Activated T-cell treated with anti-CD3 and anti-CD28 coated beads, Interleukin-2, amount 50 U/mL, for 4 hours (primary cell): ENCODE measurements at regions not wholly inside any gene's neighbourhood (a gene's known extent, or its start where the extent isn't known, plus 50 kb on each side); places are given as distances from the start of the nearest gene placed in this dataset.
A peak's percentile ranks its signal among the peaks of the same experiment; 100 is the strongest.

Experiments
- ATAC-seq, 2 donors: fragments of 200-7000 bp; cut with Tn5 transposase; one replicate each; pipeline ENCODE4 v1.10.0; 2021
- DNase-seq: peaks from one replicate; pipeline ENCODE4 v3.0.0-alpha.2; 2020
- H3K27me3 Mint-ChIP-seq: one replicate; pipeline ENCODE4 v1.8.0; 2021; ENCODE audit warnings: low read depth, mixed read lengths
- H3K36me3 Mint-ChIP-seq: one replicate; pipeline ENCODE4 v1.8.0; 2022; ENCODE audit warnings: mixed read lengths; ENCODE audit not compliant: insufficient read depth
- H3K4me1 Mint-ChIP-seq: one replicate; pipeline ENCODE4 v1.8.0; 2021; ENCODE audit warnings: low read depth, mixed read lengths
- H3K4me3 Mint-ChIP-seq: one replicate; pipeline ENCODE4 v1.8.0; 2021; ENCODE audit warnings: mild to moderate bottlenecking, moderate library complexity, mixed read lengths
- H3K9me3 Mint-ChIP-seq: one replicate; pipeline ENCODE4 v1.8.0; 2021; ENCODE audit warnings: mixed read lengths

DNA sequence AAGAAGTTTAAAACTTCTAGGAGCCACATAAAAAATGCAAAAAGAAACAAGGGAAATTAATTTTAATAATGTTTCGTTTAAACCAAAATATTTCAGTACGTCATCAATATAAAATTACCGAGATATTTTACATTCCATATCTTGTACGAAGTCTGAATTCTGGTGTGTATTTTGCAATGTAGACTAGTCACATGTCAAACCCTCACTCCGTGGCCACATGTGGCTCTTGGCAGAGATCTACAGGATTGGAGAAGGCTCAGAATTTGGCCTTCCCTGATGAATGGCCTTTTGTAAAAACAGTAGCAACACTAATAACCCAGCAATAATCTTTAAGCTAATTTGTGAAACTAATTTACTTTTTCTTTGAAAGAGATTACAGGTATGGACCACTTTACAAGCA is 217.1 kb downstream of the PRL start:
- H3K4me3 Mint-ChIP-seq = no peak overlapping the region
- no peaks in the 10 kb centered on the region for H3K4me1 Mint-ChIP-seq
- no peaks in the 10 kb centered on the region for H3K9me3 Mint-ChIP-seq
- DNase-seq = no peak
- no peaks in the 10 kb centered on the region for H3K27me3 Mint-ChIP-seq
- ATAC-seq = no peak
- H3K36me3 Mint-ChIP-seq = no peaks in the 10 kb centered on the region

DNA sequence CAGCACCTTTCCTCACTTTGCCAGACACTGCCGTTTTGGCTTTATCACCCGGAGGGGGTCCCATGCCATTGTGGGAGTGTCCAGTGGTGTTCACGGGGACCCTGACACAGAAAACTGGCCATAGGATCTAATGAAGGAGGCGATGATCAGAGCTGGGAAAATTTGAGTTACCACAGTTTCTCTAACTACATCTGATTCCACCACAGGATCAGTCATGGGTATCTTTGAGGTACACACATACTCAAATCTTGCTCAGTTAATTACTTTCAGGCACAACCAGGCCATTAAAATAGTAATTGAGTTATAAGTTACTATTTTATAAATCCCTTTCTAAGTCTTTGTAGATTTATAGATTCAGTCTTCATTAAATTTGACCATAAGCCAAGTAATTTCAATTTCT is 215.1 kb downstream of the PRL start:
- H3K4me1 Mint-ChIP-seq = no peaks in the 10 kb centered on the region
- H3K9me3 Mint-ChIP-seq = peaks cover 7% of the 10 kb centered on the region
- DNase-seq (no peak), ATAC-seq (no peak)
- H3K36me3 Mint-ChIP-seq = no peaks in the 10 kb centered on the region
- no peak overlapping the region for H3K4me3 Mint-ChIP-seq
- no peaks in the 10 kb centered on the region for H3K27me3 Mint-ChIP-seq

DNA sequence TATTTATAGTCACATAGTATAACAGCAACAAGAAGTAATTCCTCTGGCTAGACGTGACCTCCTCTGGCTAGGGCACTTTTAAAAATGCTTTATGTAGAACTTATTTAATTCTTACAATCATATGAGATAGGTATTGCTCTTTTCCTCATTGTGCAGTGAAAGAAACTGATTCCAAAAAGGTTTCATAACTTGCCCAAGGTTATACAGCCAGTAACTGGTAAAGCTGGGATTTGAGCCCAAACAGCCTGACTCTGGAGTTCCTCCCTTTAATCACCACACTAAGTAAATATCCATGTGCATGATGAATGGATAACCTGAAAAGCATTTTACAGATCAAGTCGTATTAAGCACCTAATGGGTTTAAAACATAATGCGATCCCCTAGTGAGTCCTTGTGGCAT is 214.6 kb downstream of the PRL start:
- Mint-ChIP-seq H3K36me3 (no peaks in the 10 kb centered on the region), H3K4me1 (no peaks in the 10 kb centered on the region), H3K4me3 (no peak overlapping the region), H3K27me3 (no peaks in the 10 kb centered on the region), H3K9me3 (peaks cover 7% of the 10 kb centered on the region)
- no peak for ATAC-seq
- no peak for DNase-seq

DNA sequence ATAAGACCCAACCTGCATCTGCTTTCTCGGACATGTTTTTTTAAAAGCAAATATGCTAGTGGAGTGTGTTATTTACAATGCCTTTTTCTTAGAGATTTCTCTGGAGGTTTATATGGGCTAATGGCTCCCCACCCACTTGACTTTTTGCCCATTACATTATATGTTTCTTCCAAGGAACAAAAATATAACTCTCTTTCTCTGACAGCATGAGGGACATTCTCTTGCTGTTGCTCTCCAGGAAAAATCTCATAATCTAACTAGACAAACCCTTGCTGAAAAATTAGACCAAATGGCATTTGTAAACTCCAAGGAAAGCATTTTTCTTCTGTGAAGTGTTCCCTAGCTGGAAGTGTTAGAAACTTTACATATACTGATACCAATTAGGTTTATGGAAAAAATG is 213.7 kb downstream of the PRL start:
- H3K4me3 Mint-ChIP-seq = no peak overlapping the region
- no peak for DNase-seq
- no peaks in the 10 kb centered on the region for H3K36me3 Mint-ChIP-seq
- peaks cover 7% of the 10 kb centered on the region for H3K9me3 Mint-ChIP-seq
- H3K4me1 Mint-ChIP-seq = no peaks in the 10 kb centered on the region
- ATAC-seq = no peak
- H3K27me3 Mint-ChIP-seq = no peaks in the 10 kb centered on the region

DNA sequence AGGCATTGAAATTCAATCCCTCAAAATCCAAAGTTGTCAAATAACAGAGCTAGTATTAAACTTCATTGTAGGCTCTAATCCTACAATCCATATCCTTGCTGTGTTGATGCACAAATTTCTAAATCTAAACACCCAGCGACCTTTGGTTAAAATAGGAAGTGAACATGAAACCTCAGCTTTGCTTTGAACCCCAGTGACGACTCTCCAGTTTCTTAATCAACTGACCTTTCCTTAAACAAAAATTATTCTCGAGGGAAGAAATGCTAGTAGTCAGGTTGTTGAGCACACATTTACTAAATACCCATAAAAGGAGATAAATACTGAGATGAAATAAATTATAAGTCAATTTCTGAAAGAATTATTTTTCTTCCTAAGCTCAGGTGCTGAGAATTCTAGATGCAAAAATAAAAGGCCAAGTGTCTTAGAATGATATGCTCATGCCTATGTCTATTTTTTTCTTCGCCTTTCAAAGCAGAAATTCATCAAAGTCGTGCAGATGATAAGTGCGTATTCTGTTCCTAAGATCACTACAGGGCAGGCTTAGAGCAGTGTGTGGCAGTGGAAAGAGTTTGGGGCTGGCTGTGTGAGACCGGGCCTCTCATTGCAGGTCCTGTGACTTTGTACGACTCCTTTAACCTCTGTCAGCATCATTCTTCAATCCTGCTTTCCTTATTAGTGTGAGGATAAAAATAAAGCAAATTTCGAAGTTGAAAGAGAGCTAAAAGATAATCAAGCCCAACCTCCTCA is 208.7 kb downstream of the PRL start:
- Mint-ChIP-seq H3K36me3 (no peaks in the 10 kb centered on the region), H3K9me3 (peaks cover 7% of the 10 kb centered on the region), H3K4me3 (no peak overlapping the region), H3K27me3 (no peaks in the 10 kb centered on the region), H3K4me1 (no peaks in the 10 kb centered on the region)
- ATAC-seq = no peak
- DNase-seq = no peak

DNA sequence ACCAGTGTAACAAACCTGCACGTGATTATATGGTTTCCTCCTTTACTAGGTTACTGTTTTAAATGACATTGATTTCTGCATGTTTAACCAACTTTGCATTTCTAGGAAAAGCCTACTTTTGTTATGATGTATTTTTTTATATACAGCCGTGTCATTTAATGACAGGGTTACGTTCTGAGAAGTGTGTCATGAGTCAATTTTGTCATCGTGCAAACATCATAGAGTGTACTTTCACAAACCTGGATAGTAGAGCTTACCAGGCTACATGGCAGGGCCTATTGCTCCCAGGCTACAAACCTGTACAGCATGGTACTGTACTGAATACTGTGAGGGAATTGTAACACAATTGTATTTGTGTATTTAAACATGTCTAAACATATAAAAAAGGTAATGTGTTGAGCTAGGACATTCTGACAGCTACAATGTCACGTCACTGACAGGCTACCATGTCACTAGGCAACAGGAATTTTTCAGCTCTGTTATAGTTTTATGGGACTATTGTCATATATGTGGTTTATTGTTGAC is 205.3 kb downstream of the PRL start:
- Mint-ChIP-seq H3K36me3 (no peaks in the 10 kb centered on the region), H3K27me3 (no peaks in the 10 kb centered on the region), H3K9me3 (no peaks in the 10 kb centered on the region), H3K4me3 (no peak overlapping the region), H3K4me1 (no peaks in the 10 kb centered on the region)
- peak; percentile 23 to 69 for ATAC-seq
- DNase-seq = no peak

DNA sequence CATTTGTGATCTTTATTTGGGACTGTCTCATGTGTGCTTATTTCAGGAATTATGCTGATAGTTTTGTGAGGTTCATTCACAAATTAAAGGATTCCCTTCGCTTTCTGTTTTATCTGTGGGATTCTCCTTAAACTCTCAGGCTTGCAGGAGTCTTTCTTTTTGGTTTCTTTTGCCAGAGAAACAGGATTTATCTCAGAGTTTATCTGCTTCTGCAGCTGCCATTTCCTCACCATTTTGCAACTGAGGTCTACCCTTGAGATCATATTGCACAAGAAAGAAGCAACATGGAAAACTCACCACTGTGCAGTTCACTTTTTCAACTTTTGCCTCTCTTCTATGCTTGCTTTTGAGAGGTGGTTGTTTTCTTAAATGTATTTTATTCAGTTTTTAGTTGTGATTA is 201.0 kb downstream of the PRL start:
- no peaks in the 10 kb centered on the region for H3K27me3 Mint-ChIP-seq
- no peaks in the 10 kb centered on the region for H3K36me3 Mint-ChIP-seq
- no peak for DNase-seq
- H3K4me1 Mint-ChIP-seq = no peaks in the 10 kb centered on the region
- H3K9me3 Mint-ChIP-seq = no peaks in the 10 kb centered on the region
- no peak for ATAC-seq
- no peak overlapping the region for H3K4me3 Mint-ChIP-seq

DNA sequence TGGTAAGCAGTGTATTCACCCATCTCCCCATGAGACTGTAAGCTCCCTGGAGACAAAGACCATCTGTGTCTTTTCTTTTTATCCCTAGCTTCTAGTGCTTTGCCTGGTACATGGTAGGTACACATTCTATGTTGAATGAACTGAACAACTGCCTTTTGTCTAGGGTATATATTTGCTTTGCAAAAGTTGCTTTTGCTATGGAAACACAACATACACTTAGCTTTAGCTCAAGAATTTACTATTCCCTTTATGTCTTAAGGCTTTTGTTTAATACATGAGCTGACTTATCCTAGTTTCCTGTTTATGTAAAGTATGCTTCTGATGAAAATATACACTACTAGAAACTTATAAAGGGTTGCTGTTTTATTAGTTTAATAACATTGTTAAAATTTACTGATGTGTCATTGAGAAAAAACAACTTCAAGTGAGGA is 198.2 kb downstream of the PRL start:
- no peak for ATAC-seq
- Mint-ChIP-seq H3K4me3 (no peak overlapping the region), H3K27me3 (no peaks in the 10 kb centered on the region), H3K9me3 (no peaks in the 10 kb centered on the region), H3K36me3 (no peaks in the 10 kb centered on the region), H3K4me1 (no peaks in the 10 kb centered on the region)
- DNase-seq = no peak

DNA sequence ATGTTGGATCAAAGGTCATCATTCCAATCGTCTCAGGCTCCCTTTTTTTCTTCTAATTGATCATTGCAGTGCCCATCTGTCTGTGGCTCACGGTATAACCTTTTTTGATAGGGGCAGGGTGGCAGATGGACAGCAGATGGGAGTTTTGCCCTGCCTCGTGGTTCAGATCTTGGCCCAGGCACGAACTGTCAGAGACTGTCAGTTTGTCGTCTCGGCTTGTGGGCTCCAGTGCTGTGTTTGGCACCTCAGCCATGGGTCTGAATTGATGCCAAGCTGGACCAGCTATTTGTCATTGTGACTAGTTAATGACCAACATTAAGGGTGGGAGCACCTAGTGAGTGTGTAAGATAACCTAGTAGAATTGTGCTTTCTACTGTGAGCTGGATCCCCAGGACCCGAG is 197.6 kb downstream of the PRL start:
- Mint-ChIP-seq H3K36me3 (no peaks in the 10 kb centered on the region), H3K4me3 (no peak overlapping the region), H3K9me3 (no peaks in the 10 kb centered on the region), H3K4me1 (no peaks in the 10 kb centered on the region), H3K27me3 (no peaks in the 10 kb centered on the region)
- ATAC-seq = no peak
- no peak for DNase-seq

DNA sequence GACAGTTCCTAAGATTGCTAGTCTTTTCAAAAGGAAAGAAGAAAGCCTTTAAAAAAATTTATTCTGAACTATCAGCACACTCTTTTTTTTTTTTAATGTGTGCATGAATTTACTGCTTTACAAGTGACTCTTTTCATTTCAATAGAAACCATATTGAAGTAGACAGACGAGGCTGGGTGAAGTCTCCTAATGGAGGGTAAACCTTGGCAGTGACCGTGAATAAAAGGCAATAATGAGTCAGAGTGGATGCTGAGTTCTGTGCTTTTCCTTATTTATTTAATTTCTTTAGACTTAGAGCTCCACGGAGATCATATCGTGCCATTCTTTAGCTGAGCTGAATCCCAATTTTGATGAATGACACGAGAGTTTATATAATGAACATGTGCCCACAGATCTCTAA is 196.9 kb downstream of the PRL start:
- H3K36me3 Mint-ChIP-seq = no peaks in the 10 kb centered on the region
- DNase-seq = no peak
- ATAC-seq = no peak
- peaks cover 6% of the 10 kb centered on the region for H3K9me3 Mint-ChIP-seq
- no peaks in the 10 kb centered on the region for H3K27me3 Mint-ChIP-seq
- no peak overlapping the region for H3K4me3 Mint-ChIP-seq
- H3K4me1 Mint-ChIP-seq = no peaks in the 10 kb centered on the region

DNA sequence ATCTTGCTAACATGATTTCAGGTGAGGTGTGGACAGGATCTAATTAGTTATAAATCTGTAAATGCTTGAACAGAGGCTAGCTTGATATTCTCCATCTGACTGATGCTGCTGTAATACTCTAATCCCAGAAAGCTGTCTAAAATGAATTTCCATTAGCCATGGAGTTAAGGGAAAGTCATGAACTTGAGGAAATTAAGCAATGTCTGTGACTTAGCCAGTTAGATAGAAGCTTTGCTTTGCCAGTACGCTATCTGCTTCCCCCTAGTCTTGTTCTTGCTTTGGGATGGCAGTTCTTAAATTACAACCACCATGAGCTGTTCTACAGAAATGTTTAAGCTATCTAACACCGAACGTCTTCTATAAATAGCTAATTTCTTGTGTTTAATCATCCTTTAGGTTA is 195.7 kb downstream of the PRL start:
- no peak for ATAC-seq
- no peak overlapping the region for H3K4me3 Mint-ChIP-seq

DNA sequence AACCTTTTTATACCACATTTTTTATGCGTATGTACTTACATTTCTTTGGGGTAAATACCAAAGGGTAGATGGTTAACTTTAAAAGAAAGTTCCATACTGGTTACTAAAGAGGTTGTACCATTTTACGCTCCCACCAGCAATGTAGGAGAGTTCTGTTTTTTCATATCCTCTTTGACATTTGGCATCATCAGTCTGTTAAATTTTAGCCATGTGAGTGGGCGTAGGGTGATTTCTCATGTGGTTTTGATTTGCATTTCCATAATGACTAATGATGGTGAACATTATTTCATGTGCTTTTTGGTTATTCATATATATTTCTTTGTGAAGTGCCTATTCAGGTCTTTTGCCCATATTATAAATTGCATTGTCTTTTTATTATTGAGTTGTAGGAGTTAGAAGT is 194.2 kb downstream of the PRL start:
- Mint-ChIP-seq H3K27me3 (no peaks in the 10 kb centered on the region), H3K9me3 (peaks cover 6% of the 10 kb centered on the region), H3K4me3 (no peak overlapping the region), H3K36me3 (no peaks in the 10 kb centered on the region), H3K4me1 (no peaks in the 10 kb centered on the region)
- peak in 1 of 2 donors; percentile 23 for ATAC-seq
- DNase-seq = no peak

More for the DNA sequence above, 195.7 kb downstream of the PRL start:
- H3K27me3 Mint-ChIP-seq = no peaks in the 10 kb centered on the region
- peaks cover 6% of the 10 kb centered on the region for H3K9me3 Mint-ChIP-seq
- H3K4me1 Mint-ChIP-seq = no peaks in the 10 kb centered on the region
- no peak for DNase-seq
- no peaks in the 10 kb centered on the region for H3K36me3 Mint-ChIP-seq

DNA sequence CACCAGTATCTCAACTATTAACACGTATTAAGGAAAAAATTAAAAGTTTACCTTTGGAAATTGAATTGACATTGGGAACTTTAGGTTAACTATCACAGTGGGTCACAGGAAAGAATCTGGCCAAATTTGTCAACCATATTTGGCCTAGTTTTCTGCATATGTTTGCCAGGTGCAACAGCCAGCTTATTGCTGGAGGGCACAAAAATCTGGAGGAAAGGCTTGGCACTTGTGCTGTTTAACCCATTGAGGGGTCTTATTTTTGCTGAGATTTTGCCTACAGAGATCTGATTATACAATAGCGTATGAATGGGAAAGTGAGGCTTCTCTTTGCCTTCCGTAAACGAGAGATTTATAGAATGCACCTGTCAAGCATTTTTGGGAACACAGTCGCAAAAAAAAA is 190.4 kb downstream of the PRL start:
- H3K4me3 Mint-ChIP-seq = no peak overlapping the region
- no peaks in the 10 kb centered on the region for H3K36me3 Mint-ChIP-seq
- no peaks in the 10 kb centered on the region for H3K4me1 Mint-ChIP-seq
- DNase-seq (no peak), ATAC-seq (no peak)
- no peaks in the 10 kb centered on the region for H3K27me3 Mint-ChIP-seq
- peaks cover 6% of the 10 kb centered on the region for H3K9me3 Mint-ChIP-seq

DNA sequence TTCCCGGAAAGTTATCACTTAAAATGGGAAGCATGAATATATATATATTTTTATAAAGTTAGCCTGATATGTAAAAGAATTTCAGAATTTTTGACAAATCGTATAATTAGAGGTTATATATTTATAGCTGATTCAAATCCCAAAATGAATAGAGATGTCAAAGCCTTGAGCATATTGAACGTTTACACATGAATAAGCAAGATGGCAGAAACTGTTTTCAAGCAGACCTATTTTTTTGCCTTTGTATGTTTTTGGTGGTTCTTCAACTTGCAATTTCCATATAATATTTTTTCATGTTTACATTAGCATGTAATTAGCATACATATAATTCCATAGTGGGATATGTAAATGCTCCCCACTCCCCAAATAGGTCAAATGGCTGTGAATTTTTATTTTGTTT is 189.9 kb downstream of the PRL start:
- Mint-ChIP-seq H3K4me1 (no peaks in the 10 kb centered on the region), H3K4me3 (no peak overlapping the region), H3K36me3 (no peaks in the 10 kb centered on the region), H3K9me3 (peaks cover 6% of the 10 kb centered on the region), H3K27me3 (no peaks in the 10 kb centered on the region)
- no peak for ATAC-seq
- no peak for DNase-seq

DNA sequence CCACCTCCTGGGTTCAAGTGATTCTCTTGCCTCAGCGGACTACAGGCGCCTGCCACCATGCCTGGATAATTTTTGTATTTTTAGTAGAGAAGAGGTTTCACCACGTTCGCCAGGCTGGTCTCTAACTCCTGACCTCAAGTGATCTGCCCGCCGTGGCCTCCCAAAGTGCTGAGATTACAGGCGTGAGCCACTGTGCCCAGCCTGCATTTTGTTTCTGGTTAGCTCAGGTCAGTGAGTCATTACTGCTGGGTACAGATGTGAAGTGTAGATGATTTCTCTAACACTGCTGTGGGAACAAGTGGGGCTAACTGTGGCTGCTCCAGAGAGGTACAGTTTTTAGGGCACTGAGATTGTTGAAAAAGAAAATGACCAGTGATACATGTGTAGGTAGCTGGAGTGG is 188.6 kb downstream of the PRL start:
- H3K27me3 Mint-ChIP-seq = no peaks in the 10 kb centered on the region
- H3K4me3 Mint-ChIP-seq = no peak overlapping the region
- peaks cover 6% of the 10 kb centered on the region for H3K9me3 Mint-ChIP-seq
- H3K4me1 Mint-ChIP-seq = no peaks in the 10 kb centered on the region
- no peaks in the 10 kb centered on the region for H3K36me3 Mint-ChIP-seq
- ATAC-seq (no peak), DNase-seq (no peak)
